NCI-H2107 (cell line): ENCODE measurements at regions not wholly inside any gene's neighbourhood (a gene's known extent, or its start where the extent isn't known, plus 50 kb on each side); places are given as distances from the start of the nearest gene placed in this dataset.

Source experiments
- DNase-seq: peaks from one replicate; lab custom pipeline; 2025; lab: John Stamatoyannopoulos, UW

GRCh38 chr17:68812876-68813584 lies 142.2 kb downstream of the ABCA8 start:
- no peak for DNase-seq

GRCh38 chr17:68809148-68809547 lies 146.0 kb downstream of the ABCA8 start:
- DNase-seq: no peak

GRCh38 chr17:68807998-68808772 lies 147.0 kb downstream of the ABCA8 start:
- DNase-seq: no peak

- DNase-seq: no peak
These were observed 149.6 kb downstream of the ABCA8 start for GRCh38 chr17:68805609-68806008.

GRCh38 chr17:68804777-68805520 lies 150.2 kb downstream of the ABCA8 start:
- no peak for DNase-seq

GRCh38 chr17:68803164-68803929 lies 151.8 kb downstream of the ABCA8 start:
- DNase-seq: no peak

GRCh38 chr17:68801335-68802247 lies 153.6 kb downstream of the ABCA8 start:
- DNase-seq: no peak

- no peak for DNase-seq
These were observed 154.4 kb downstream of the ABCA8 start for GRCh38 chr17:68800751-68801150.

GRCh38 chr17:68794636-68795434 lies 160.4 kb downstream of the ABCA8 start:
- no peak for DNase-seq

- no peak for DNase-seq
These were observed 162.3 kb downstream of the ABCA8 start for GRCh38 chr17:68792873-68793272.

GRCh38 chr17:68792042-68792685 lies 163.0 kb downstream of the ABCA8 start:
- DNase-seq: no peak

GRCh38 chr17:68790931-68791330 lies 164.3 kb downstream of the ABCA8 start:
- no peak for DNase-seq

GRCh38 chr17:68790492-68790891 lies 164.7 kb downstream of the ABCA8 start:
- DNase-seq: no peak

- DNase-seq: no peak
These were observed 165.8 kb downstream of the ABCA8 start for GRCh38 chr17:68789203-68789962.

GRCh38 chr17:68785565-68786486 lies 169.4 kb downstream of the ABCA8 start:
- no peak for DNase-seq

- no peak for DNase-seq
These were observed 170.8 kb downstream of the ABCA8 start for GRCh38 chr17:68784431-68784830.

GRCh38 chr17:68783861-68784260 lies 171.3 kb downstream of the ABCA8 start:
- DNase-seq: no peak

- no peak for DNase-seq
These were observed 172.4 kb downstream of the ABCA8 start for GRCh38 chr17:68782789-68783188.
